Stimulated activated CD4-positive, alpha-beta T cell treated with anti-CD3 and anti-CD28 coated beads, Interleukin-2, amount 100 ng/mL, for 48 hours (primary cell): ENCODE measurements at regions not wholly inside any gene's neighbourhood (a gene's known extent, or its start where the extent isn't known, plus 50 kb on each side); places are given as distances from the start of the nearest gene placed in this dataset.
A peak's percentile ranks its signal among the peaks of the same experiment; 100 is the strongest.
"Not testable (repeated sequence)": the region's sequence is repeated elsewhere in the genome, so short reads cannot be mapped to it uniquely, and the experiment has no call there.

Experiments
- DNase-seq, 2 donors: peaks; one replicate each; pipeline ENCODE4 v3.0.0-alpha.2; 2020

GRCh38 chr12:127130506-127131124 lies 1136.4 kb upstream of the TMEM132C start:
- no peak for DNase-seq

GRCh38 chr12:127133675-127134335 lies 1133.2 kb upstream of the TMEM132C start:
- no peak for DNase-seq

- not testable (repeated sequence) for DNase-seq
Measured at GRCh38 chr12:127140864-127141484, 1126.0 kb upstream of the TMEM132C start.

DNA sequence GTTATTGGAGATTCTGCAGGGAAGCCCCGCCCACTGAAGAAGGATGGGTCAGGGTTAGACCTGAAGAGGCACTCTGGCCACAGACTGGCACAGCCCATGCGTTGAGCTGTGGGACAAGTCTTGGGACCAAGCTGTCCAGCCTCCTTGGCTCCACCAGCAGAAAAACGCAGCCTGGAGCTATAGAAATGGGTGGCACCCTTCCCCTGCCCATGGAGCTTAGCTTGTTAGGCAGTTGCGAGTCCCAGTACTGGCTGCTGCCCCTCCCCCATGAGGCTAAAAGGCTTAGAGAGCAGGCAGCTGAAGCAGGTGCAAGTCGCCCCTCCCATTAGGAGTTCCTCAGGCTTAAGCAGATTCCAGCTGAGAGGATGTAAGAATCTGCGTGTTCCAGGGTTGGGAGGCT lies 1124.0 kb upstream of the TMEM132C start:
- DNase-seq = no peak

DNA sequence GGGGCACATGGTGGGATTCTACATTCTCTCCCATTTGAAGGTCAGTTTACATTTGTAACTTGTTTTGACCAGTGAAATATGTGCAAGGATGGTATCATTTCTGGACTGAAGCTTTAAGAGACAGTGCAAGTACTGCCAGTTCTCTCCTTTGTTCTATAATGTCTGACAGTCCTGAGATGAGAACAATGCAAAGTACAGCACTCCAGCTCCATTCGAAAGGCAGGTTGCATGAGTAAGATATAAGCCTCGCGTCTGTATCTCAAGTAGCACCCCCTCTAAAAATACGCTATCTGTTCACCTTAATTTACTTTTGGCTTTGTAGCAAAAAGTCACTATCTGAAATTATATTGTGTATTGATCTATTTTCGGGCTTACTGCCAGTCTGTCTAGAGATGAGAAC lies 1122.2 kb upstream of the TMEM132C start:
- no peak for DNase-seq

DNA sequence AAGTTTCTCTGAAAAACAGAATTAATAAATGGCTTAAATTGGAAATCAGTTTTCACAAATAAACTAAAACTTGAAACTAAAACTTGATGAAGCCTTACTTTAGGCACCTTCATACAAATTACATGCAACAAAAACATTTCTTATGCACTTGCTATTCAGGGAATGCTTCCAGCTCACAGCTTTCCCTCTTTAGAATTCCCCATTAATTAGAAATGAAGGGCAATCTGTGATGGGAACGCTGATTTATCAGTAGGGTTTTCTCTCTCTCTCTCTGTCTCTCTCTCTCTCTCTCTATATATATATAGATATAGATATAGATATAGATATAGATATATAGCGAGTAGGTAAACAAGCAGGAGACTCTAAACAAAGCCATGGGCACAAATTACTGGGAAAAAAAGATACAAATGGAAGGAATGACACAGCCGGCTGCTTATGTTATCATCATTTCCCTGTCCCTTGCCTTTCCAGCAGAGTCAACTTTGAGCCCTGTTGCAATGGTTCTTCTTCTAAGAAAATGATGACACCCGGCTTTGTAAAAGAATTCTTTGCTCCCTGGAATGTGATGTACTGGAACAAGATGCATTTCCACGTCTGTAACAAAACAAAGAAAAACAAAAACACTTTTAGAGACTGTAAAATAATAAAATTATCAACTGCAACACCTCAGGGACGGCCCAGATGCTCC lies 1121.6 kb upstream of the TMEM132C start:
- no peak for DNase-seq

GRCh38 chr12:127145929-127146789 lies 1120.8 kb upstream of the TMEM132C start:
- peak; percentile 50 to 69 for DNase-seq

GRCh38 chr12:127146991-127147718 lies 1119.8 kb upstream of the TMEM132C start:
- DNase-seq = no peak

DNA sequence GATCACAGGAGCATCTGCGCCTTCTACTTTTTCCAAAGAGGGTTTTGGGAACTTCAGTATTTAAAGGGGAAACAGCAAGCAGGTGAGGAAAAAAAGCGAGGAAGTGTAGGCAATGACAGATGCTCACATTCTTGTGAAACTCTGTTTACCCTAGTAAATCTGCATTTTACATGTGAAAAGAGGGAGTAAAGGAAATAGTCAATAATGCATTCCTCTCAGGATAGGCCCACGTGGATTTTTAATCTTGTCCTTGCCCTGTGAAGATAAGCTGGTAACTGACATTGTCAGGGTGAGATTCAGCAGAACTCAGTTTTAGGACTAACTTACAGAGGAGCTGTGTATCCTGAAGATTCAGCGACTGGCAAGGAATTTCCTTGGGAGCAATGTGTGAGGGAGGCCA lies 1119.2 kb upstream of the TMEM132C start:
- no peak for DNase-seq

- DNase-seq = no peak
Measured at GRCh38 chr12:127148318-127148717, 1118.7 kb upstream of the TMEM132C start.

DNA sequence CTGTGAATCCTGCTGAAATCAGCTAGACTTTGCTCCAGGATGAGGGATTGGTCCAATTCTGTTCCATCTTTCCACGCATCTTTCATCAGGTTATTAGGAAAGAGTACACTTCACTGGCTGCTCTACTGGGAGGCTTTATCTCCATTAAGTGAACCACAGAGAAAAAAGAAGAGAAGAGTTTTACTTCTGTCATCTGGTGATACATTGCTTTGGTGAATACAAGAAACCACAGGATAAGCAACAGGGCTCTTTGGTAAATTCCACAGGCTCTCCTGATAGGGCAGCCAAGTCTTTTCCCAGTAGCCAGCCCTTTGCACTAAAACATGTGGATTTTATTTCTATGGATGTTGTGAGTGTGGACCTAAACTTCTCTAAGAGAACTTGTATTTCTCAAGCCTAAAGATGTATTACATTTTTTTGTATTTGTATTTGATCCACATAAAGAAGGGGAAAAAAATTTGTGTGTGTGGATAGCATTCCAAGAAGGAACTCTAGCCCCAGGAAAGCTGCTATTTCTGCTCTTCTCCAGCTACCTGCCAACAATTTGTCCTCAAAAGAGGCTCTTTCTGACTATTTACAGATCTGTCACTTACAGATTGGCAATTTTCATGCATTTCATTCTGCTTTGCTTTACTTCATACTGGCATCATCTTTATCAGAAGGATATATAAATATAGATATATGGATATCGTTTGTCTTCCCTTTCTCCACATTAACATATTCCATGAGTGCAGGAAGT lies 1117.6 kb upstream of the TMEM132C start:
- no peak for DNase-seq

DNA sequence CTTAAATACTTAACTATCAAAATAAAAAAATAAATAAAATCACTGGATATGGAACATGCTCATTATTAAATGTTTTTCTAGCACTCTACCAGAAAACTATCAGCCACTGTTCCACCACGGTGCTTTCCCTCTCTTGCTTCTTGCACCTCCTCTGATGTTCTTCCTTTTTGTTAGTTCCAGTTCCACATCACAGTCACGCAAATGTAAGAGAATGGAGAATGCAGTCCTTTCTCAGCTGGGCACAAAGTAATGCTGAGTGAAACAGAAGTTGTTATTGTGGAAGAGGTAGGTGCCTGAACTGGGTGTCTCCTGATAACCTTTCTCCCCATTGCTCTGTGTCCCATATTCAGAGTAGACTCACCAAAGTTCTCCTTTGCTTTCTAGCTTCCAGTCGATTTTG lies 1116.9 kb upstream of the TMEM132C start:
- DNase-seq = no peak

- DNase-seq = no peak
Measured at GRCh38 chr12:127150479-127150878, 1116.5 kb upstream of the TMEM132C start.

DNA sequence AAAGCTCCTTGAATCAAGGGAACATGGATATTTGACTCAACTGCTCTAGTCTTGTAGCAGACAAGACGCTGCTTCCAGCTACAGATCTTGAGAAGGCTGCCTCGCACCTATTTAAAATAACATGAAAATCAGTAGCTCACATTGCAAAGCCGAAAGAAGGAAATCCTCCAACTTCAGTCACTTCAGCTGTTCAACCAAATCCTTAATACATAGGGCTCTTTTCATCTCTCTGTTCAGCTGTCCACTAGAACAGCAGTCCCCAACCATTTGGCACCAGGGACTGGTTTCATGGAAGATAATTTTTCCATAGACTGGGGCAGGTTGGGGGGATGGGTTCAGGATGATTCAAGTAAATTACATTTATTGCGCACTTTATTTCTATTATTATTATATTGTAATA lies 1116.0 kb upstream of the TMEM132C start:
- no peak for DNase-seq

DNA sequence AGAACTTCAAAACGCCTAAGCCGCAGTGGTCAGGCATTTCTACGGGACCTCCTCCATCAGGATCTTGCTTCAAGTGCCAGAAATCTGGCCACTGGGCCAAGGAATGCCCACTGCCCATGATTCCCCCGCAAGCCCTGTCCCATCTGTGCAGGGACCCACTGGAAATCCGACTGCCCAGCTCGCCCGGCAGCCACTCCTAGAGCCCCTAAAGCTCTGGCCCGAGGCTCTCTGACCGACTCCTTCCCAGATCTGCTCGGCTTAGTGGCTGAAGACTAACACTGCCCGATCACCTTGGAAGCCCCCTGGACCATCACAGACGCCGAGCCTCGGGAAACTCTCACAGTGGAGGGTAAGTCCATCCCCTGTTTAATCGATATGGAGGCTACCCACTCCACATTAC lies 1113.0 kb upstream of the TMEM132C start:
- DNase-seq = no peak

DNA sequence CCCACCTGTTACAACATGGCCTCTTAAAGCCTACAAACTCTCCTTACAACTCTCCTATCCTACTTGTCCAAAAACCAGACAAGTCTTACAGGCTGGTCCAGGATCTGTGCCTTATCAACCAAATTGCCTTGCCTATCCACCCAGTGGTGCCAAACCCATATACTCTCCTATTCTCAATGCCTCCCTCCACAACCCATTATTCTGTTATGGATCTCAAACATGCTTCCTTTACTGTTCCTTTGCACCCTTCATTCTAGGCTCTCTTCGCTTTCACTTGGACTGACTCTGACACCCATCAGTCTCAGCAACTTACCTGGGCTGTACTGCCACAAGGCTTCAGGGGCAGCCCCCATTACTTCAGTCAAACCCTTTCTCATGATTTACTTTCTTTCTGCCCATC lies 1112.1 kb upstream of the TMEM132C start:
- DNase-seq = not testable (repeated sequence)

DNA sequence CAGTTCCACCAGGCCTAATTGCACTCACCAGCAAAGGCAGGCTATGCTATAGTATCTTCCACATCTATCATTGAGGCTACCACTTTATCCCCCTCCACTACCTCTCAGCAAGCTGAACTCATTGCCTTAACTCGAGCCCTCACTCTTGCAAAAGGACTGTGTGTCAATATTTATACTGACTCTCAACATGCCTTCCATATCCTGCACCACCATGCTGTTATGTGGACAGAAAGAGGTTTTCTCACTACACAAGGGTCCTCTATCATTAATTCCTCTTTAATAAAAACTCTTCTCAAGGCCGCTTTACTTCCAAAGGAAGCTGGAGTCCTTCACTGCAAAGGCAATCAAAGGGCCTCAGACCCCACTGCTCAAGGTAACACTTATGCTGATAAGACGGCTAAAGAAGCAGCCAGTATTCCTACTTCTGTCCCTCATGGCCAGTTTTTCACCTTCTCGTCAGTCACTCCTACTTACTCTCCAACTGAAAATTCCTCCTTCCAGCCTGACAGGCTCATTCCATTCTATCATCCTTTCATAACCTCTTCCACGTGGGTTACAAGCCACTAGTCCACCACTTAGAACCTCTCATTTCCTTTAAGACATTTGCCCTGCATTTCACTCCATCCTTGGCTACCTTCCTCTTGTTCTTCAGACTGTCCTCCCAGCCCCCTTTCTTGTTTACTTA lies 1110.9 kb upstream of the TMEM132C start:
- not testable (repeated sequence) for DNase-seq

DNA sequence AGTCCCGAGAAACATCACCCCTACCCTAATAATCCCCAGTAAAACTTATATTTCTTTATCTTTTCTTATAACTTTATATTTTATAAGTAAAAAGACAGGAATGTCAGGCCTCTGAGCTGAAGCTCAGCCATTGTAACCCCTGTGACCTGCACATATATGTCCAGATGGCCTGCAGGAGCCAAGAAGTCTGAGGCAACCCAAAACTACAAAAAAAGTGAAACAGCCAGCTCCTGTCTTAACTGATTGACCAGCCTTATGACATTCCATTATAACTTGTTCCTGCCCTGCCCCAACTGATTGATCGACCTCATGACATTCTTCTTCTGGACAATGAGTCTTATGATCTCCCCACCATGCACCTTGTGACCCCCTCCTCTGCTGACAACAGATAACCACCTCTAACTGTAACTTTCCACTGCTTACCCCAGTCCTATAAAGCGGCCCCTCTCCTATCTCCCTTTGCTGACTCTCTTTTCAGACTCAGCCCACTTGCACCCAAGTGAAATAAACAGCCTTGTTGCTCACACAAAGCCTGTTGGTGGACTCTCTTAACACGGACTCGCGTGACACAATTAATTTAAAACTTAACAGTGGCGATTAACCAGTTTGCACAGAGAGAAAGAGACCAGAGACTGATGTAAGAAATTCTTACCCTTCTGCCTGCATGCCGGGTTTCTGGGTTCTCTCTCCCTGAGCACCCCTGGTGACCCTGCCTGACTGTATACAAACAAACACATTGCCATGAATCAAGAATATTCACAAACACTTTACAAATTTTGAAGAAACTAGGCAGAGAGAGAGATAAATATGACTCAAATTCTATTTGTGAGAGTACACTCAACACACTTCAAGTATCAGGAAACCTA lies 1109.2 kb upstream of the TMEM132C start:
- DNase-seq = not testable (repeated sequence)

DNA sequence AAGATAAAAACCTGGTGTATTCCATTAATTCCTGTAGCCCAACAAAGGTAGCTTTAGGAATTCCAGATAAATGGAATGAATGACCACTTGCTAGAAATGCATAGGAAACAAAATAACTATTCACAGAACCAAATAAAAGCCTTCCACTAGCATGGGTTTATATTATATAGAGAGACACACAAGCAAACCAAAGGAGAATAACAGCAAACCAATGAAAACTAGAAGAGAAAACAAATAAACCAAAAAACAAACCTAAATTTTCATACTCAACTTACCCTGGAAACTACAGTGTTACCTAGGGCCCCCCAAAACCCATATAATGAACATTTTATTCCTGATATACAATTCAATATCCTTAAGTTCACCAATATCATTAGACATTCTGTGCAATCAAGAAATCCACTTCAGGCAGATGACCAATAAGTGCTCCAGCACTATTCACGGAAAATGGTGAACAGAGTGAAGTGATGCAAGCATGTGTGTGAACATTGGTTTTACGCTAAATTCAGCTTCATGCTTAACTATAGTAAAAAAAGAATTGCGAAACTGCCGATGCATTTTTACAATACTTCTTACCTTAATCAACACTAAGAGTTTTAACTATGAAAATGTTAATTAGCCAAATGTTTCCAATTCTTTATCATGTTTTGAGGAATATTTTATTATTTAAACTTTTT lies 1108.4 kb upstream of the TMEM132C start:
- no peak for DNase-seq
